GM18502 (cell line): ENCODE measurements at regions not wholly inside any gene's neighbourhood (a gene's known extent, or its start where the extent isn't known, plus 50 kb on each side); places are given as distances from the start of the nearest gene placed in this dataset.
"Not testable (repeated sequence)": the region's sequence is repeated elsewhere in the genome, so short reads cannot be mapped to it uniquely, and the experiment has no call there.

Experiments
- ATAC-seq: cut with Tn5 transposase; IDR thresholded peaks from one replicate; pipeline ENCODE4 v1.9.1; 2021; ENCODE audit warnings: mild to moderate bottlenecking; ENCODE audit not compliant: unreplicated experiment, poor library complexity

- ATAC-seq = no peak
These were observed 632.5 kb upstream of the NRP1 start for GRCh38 chr10:33966946-33967345.

- no peak for ATAC-seq
These were observed 631.5 kb upstream of the NRP1 start for GRCh38 chr10:33965795-33966581.

GRCh38 chr10:33963729-33964128 is 629.3 kb upstream of the NRP1 start:
- ATAC-seq = no peak

- not testable (repeated sequence) for ATAC-seq
These were observed 621.9 kb upstream of the NRP1 start for GRCh38 chr10:33956322-33956721.

GRCh38 chr10:33955676-33956075 is 621.2 kb upstream of the NRP1 start:
- ATAC-seq = no peak

GRCh38 chr10:33952692-33953360 is 618.4 kb upstream of the NRP1 start:
- no peak for ATAC-seq

GRCh38 chr10:33950206-33950605 is 615.7 kb upstream of the NRP1 start:
- no peak for ATAC-seq

- no peak for ATAC-seq
These were observed 613.1 kb upstream of the NRP1 start for GRCh38 chr10:33947544-33947943.

GRCh38 chr10:33945051-33945450 is 610.6 kb upstream of the NRP1 start:
- no peak for ATAC-seq

- no peak for ATAC-seq
These were observed 608.0 kb upstream of the NRP1 start for GRCh38 chr10:33942508-33942907.

GRCh38 chr10:33939892-33940291 is 605.4 kb upstream of the NRP1 start:
- ATAC-seq = no peak

- ATAC-seq = no peak
These were observed 604.9 kb upstream of the NRP1 start for GRCh38 chr10:33939410-33939809.

GRCh38 chr10:33938001-33938400 is 603.5 kb upstream of the NRP1 start:
- ATAC-seq = no peak

GRCh38 chr10:33937036-33937730 is 602.7 kb upstream of the NRP1 start:
- no peak for ATAC-seq

- ATAC-seq = no peak
These were observed 600.9 kb upstream of the NRP1 start for GRCh38 chr10:33935350-33935749.

- no peak for ATAC-seq
These were observed 595.6 kb upstream of the NRP1 start for GRCh38 chr10:33930079-33930478.

- no peak for ATAC-seq
These were observed 592.9 kb upstream of the NRP1 start for GRCh38 chr10:33927347-33927746.

GRCh38 chr10:33921970-33922605 is 587.6 kb upstream of the NRP1 start:
- no peak for ATAC-seq

GRCh38 chr10:33920351-33920750 is 585.9 kb upstream of the NRP1 start:
- no peak for ATAC-seq

- no peak for ATAC-seq
These were observed 584.8 kb upstream of the NRP1 start for GRCh38 chr10:33919244-33919643.
